NCI-H146 (cell line): ENCODE measurements at regions not wholly inside any gene's neighbourhood (a gene's known extent, or its start where the extent isn't known, plus 50 kb on each side); places are given as distances from the start of the nearest gene placed in this dataset.
"Not testable (repeated sequence)": the region's sequence is repeated elsewhere in the genome, so short reads cannot be mapped to it uniquely, and the experiment has no call there.

Experiments used
- DNase-seq: peaks from one replicate; lab custom pipeline; 2025; lab: John Stamatoyannopoulos, UW

DNA sequence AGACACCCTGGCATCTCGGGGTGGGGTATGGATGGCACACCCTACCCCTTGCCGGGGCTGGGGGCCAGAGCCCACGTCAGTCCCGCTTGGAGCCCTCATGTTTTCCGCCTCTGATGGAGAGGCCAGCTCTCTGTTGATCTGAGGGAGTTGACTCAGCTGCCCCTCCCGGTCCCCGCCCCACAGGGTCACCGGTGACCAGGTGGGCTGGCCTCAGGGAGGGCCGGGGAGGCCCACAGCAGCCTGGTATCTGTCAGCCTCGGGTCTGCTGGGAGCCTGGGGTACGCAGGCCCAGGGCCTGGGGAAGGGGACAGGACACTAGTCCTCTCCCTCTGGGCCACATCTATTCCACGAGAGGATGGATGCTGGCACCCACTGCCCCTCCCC lies 109.5 kb upstream of the CIBAR2 start:
- no peak for DNase-seq

DNA sequence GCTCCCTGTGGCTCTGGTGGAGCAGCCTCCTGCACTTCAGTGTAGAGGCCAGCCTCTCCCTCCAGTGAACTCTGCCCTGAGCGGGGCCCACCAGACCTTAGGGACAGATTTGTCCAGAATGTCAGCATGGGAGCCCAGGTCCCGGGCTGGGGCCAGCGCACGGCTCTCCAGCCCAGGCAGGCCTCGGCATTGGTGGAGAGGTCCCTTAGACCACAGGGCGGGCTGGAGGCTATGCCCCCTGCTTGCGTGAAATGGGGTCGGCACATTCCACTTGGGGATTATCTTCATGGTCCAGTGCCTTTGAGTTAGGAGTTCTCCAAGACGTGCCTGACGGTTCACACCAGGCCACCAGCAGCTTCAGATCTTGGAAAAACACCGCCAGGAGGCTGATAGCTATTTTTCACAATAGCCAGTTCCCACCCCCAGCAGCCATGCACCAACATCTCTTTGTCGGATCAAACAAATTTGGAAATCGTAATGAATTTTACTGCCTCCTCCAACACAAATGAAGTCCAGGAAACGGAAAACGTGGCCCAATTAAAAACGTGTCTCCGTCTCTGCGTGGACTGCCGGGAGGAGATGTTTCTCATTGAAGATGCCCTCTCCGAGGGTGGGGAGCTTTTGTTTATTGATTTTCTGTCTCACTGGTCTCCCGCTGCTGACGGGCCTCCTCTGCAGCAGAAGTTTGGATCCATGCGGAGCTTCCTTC lies 110.0 kb upstream of the CIBAR2 start:
- DNase-seq: no peak

DNA sequence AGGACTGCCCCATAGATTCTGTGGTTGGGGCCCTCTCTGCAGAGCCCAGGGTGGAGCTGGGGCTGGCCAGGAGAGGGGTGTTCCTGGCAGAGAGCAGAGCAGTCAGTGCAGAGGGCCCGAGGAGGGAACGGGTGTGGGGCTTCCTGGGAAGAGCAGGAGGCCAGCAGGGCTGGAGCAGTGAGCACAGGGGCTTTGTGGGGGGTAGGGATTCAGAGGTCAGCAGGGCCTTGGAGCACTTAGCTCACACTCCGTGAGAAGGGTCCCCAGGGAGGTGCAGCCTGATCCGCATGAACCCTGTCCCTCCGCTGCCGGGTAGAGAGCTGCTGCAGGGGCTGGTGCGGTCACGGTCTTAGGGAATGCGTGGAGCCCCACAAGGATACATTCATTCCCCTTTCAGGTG lies 113.0 kb upstream of the CIBAR2 start:
- no peak for DNase-seq

DNA sequence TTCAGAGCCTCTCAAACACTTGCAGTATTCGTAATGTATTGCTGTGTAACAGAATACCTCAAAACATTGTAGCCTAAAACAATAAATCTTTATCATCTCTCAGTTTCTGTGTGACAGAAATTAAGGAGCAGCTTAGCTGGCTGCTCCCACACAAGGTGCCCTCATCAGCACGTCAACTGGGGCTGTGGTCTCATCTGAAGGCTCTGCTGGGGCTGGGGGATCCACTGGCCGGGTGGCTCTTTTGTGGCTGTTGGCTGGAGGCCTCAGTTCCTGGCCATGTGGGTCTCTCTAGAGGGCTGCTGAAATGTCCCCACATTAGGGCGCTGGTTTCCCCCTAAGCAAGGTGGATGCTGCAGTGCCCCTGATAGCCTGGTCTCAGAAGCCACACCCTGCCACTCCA lies 113.4 kb upstream of the CIBAR2 start:
- no peak for DNase-seq

DNA sequence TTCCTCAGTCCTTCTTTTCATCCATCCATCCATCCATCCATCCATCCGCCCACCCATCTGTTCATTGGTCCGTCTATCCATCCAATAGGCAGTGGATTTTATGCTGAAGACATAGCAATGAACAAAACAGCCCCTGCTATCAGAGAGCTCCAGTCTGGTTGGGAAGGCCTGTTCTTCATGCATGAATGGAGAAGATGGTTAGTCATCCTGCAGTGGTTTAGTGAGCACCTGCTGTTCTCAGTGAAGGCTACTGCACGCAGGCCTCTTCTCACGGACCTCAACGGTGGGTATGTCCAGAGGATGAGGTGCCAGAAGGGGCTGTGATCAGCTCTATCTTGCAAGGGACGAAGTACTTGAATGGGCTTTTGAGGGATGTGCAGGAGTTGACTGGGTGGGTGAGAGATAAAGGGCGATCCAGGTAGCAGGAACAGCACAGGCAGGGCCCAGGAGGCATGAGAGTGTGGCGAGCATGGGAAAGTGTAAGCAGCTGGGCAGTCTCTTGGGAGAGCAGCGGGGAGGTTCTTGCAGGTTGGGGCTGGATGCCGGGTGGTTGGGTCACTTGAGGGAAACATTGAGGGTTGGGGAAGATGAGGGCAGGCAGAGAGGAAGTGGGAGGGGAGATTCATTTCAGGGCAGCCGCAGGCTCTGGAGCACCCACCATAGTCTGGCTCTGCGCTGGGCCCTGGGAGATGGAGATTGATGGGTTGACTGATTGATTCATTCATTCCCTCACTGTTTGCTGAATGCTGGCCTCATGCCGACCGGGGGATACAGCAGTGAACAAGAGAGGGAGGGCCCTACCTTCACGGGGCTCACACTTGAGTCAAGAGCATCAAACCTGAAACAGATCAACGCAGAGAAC lies 115.0 kb upstream of the CIBAR2 start:
- DNase-seq: no peak

DNA sequence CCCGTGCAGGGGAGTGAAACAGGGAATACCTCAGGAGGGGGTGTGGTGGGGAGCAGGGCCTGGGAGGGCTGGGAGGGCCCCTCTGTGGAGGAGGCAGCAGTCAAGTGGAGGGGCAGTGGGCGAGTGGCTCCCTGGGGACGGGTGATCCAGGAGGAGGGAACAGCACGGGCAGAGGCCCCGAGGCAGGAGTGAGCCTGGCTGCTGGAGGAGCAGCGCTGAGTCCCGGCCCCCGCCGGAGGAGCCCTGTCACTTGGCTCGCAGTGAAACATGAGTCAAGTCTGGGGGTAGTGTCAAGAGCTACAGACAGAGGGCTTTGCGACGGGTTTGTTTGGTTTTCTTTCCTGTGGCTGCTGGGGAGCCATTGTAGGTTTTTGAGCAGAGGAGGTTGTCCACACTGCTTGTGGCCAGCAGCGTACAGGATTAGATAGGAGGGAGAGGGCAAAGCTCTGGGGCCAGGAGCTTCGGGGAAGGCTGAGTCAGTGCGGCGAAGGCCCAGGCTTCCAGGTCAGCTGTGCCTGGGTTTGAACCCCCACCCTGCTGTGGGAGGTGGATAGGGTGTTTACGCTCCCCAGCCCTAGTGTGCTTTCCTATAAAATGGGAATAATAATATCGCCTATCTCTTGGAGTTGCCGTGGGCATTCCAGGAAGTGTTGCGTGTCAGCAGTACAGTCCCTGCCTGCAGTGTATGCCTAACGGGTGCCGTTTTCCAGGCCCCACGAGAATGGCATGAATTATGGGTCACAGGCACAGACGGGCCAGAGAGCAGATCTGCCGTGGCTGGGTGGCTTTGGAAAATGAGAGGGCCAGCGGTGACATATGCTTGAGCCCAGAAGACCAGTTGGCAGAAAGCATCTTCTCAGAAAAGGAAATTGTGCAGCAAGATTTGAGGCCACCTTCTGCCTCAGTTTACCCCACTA lies 115.9 kb upstream of the CIBAR2 start:
- DNase-seq: no peak

DNA sequence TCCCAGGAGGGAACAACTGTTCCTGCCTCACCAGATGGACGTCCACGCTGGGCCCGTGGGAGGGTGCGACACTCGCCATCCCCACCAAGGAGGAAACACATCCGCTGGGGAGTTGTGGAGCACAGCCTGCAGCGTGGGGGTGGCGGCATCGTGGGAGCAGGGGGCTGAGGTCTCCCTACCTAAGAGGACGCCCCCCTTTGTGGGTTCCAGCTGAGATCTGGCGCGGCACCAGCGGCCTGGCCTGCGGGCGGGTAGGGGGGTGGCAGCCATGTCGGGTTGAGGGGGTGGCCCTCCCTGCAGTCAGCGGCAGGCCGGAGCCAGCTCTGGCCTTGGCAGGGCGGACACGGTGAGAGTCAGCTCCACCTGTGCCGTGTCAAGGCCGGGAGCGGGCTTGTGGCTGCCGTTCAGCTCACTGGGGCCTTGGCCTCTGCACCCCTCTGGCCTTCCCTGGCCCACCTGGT lies 116.7 kb upstream of the CIBAR2 start:
- DNase-seq: no peak

DNA sequence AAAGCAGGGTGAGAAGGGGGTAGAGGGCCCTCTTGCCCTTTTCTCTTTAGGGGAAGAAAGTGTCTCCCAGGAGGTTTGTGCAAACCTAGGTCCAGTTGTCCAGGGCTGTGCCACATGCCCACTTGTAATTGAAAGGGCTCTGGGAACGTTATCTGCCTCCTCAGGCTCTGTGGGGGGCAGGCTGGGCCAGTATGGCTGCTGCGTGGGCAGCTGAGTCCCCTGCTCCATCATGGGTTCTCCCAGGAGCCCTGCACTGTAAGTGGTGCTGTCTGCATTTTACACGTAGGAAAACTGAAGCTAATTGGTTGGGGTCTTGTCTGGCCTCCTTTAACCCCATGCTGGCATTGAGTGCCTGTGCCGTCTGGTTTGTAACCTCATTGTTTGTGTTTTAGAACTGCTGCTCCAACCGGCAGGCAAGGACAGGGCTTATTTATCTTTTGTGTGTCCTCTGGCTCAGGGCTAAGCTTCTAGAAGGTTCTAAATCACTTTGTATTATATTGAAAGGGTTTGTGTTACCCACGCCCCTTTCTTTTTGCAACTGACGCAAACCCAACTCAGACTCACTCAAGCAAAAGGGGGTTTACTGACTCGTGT lies 117.7 kb upstream of the CIBAR2 start:
- no peak for DNase-seq

DNA sequence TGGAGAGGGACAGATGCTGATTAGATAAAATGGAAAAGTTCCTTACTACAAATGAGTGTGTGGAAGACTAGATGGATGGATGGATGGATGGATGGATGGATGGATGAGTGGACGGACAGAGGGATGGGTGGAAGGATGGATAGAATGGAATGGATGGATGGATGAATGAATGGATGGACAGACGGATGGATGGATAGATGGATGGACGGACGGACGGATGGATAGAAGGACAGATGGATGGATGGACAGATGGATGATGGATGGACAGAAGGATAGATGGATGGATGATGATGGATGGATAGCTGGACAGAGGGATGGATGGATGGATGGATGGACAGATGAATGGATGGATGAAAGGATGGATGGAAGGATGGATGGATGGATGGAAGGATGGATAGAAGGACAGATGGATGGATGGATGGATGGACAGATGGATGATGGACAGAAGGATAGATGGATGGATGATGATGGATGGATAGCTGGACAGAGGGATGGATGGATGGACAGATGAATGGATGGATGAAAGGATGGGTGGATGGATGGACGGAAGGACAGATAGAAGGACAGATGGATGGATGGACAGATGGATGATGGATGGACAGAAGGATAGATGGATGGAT lies 118.6 kb upstream of the CIBAR2 start:
- not testable (repeated sequence) for DNase-seq

DNA sequence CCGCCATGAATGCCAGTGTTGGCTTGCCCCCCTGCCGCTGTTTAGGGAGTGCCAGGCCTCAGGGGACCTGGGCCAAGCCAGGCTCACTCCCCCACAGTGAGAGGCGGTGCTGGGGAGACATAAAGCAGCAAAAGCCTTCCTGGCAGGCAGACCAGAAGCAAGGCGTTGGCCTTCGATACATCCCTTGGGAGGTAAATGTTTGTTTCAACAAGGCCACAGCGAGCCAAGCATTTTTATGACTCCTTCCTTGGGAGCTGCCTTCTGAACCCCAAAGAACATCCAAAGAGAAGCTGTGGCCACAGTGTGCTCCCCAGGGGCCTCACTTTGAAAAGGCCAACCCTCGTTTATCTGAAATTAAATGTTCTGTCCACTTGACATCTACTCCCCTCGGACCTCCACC lies 119.7 kb upstream of the CIBAR2 start:
- no peak for DNase-seq

DNA sequence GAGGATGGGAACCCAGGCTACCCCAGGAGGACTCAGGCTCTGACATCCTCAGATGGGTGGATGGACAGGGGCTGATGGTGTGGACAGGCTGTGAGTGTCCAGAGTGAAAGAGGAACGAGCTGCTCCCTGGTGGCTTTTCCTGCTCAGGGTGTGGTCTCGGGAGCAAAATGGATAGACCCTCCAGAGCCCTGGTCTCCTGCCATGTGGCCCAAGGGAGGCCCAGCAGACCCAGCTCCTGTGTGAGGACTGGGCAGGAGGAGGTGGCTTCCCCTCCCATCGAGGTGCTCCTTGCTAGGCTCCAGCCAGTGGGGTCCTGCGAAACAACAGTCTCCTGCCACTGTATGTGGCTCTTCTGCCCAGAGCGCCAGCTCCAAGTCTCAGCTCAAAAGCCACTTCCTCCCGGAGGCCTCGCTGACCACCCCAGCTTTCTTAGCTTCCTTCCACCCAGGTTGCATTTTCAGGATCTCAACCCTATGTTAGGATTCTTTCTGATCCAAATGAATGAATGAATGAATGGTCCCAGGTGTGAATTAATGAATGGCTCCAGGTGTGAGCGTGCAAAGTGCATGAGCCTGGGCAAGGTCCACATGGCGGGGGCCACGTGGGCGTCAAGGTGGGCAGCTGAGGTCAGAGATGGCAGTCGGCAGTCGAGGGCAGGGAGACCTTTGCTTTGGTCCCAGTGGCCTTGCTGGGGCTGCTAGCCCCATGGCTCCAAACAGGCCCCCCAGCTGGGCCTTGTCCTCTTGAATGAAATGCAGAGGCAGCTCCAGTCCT lies 120.3 kb upstream of the CIBAR2 start:
- no peak for DNase-seq

DNA sequence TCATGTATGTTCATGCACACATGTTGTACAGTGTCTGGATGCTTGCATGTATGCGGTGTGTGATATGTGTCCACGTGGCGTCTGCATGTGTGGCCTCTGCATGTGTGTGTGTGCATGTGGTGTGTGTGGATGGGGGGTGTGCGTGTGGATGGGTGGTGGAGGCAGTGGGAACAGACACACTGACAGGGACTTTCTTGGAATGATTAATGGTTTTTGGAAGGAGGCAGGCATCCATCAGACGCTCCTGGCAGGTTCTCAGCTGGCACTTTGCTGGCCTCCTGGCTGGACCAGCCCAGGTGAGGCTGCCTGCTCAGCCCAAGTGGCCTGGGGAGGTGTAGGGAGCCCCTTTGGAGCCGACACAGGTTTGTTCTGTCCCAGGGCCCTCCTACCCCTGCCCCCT lies 121.2 kb upstream of the CIBAR2 start:
- DNase-seq: no peak

DNA sequence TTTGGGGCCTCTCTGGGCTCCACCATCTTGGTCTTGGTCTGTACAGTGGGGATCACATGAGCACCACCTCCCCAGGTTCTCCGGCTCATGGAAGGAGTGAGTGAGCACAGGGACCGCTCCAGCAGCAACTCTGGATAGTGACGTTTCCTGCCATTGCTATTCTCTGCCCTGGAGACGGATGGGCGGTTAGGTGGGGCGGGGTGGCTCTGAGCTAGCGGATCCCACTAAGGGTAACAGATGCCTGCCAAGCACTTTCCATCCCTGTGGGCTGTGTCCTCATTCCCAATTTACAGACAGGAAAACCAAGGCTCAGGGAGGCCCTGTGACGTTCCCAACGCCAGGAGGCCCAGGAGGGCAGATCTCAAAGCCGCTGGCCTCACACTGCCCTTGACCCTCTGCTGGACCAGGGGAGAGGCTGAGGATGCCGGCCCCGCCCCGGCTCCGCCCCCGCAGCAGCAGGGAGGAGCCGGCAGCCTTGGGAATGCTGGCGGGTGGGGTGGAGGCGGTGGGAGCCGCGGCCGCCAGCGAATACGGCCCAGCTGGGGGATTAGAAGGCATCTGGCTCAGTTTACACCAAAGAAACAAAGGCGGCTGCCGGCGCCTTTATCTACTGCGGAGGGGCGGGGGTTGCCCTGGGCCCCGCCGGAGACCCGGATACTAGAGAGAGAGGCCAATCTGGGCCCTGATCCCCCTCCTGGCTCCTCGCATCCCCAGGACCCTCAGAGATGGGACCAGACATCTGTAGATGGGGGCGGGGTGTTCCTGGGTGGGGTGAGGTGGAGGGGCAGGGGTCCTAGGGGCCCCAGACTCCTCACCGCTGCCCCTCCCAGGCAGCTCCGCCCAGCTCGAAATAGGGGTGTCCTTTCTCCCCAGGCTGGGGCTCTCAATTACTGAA lies 122.3 kb upstream of the CIBAR2 start:
- peak; percentile 44 for DNase-seq

DNA sequence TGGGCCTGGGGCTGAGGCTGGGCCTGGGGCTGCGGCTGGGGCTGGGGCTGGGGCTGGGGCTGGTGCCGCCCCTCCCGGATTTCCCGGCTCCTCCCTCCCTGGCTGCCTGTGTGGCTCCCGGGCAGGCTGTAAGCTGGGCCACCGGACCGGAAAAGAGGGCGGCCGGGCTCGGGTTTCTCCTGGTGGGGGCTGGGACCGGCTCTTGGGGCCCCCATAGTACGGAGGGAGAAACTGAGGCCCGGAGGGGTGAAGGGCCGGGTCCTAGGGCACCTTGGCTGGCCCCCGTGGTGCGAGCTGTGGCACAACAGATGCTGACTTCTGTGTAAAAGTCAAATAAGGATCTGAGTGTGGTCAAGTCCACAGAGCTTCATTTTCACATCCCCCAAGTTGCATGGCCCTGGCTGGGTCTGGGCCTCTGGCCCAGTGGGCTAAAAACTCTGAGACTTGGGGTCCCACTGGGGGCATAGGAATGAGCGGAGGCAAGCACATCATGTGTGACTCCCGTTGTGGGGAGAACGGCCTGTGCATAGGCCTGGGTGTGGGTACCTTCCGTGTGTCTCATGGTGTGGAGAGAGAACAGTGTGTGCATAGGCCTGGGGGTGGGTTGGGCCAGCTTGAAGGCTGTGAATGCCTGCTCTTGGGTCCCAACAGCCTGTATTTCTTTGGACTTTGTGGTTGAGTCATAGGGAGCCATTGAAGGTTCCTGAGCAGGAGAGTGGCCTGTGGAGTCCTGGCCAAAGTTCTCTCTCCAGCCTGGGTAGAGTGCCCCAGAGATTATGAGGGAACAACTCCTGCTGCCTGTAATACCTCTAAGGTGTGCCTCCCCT lies 123.9 kb upstream of the CIBAR2 start:
- DNase-seq: no peak

DNA sequence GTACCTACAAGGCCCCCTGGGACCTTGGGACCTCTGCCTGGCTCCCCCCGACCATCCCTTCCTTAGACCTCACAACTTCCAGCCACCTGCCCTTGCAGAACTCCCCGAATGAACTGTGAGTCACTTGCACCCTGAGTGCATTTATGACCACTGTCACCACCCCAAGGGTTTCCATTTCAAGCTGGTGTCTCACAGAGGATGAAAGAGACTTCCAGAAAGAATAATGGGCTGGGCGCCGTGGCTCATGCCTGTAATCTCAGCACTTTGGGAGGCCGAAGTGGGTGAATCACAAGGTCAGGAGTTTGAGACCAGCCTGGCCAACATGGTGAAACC lies 124.5 kb upstream of the CIBAR2 start:
- no peak for DNase-seq

DNA sequence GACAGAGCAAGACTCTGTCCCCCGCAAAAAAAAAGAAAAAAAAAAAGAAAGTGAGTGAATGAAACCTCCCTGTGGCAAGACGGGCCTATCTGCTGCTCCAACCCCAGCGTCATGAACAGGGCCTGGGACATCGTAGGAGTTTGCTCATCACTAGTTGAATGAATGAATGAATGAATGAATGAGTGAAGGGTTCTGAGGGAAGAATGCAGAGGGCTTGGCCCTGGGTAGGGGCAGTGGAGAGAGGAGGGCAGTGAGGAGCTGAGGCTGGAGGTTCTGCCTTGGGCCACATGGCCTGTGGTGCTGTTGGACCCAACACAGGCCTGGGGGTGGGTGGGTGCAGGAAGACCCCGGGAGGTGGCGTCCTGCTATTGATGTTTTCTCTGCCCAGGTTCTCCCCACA lies 125.5 kb upstream of the CIBAR2 start:
- no peak for DNase-seq

DNA sequence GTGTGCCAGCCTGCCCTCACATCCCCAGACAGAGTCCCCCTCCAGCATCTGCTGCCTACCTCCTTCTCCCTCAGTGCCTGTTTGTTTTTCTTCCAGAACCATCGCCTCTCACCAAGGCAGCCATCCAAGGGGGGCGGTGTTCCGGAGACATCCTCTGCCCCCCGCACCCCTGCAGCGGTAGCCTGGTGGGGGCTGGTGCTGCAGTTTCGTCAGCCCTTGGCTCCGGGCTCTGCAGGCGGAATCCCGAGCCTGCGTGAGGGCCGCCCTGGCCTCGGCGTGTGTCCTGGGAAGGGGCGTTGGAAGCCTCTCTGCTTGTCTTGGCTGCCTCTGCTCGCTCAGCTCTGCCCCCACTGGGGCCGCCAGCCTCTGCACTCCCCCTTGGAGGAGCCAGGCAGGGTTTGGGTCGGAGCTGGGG lies 126.0 kb upstream of the CIBAR2 start:
- no peak for DNase-seq

DNA sequence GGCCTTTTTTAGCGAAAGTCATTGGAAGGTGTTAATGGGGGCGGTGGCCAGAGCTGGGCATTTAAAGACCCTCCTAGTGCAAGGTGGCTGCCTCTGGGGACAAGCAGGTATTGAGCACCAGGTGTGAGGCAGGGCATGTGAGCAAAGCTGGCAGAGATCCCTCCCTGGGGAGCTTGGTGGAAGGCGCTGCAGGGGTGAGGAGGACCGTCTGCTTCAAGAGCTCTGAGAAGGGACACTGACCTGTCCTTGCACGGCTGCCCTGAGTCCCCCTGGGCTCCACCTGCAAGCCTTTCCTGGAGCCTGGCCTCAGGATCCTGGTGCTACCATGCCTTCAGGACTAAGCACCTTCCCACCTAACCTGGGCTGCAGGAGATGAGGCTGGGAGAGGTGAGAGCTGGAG lies 127.0 kb upstream of the CIBAR2 start:
- no peak for DNase-seq

DNA sequence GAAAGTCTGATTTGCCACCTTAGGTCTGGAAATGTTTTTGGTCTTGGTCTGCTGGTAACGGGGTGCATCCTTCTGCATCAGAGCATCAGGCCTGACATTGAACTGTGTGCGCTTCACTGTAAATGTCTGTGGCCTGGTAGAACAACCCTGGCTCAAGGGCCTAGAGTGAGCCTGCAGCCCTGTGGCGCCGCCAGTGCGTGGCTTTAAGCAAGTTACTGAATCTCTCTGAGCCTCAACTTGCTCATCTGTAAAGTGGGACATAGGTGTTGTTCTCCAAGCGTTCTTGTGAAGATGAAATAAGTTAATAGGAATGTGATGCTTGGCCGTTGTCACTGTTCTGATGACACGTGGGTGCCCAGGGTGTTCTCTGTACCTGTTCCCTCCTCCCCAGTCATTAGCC lies 127.6 kb upstream of the CIBAR2 start:
- DNase-seq: no peak
